ENCODE measurements at regions not wholly inside any gene's neighbourhood (a gene's known extent, or its start where the extent isn't known, plus 50 kb on each side); places are given as distances from the start of the nearest gene placed in this dataset.
"Not testable (repeated sequence)": the region's sequence is repeated elsewhere in the genome, so short reads cannot be mapped to it uniquely, and the experiment has no call there.

DNA sequence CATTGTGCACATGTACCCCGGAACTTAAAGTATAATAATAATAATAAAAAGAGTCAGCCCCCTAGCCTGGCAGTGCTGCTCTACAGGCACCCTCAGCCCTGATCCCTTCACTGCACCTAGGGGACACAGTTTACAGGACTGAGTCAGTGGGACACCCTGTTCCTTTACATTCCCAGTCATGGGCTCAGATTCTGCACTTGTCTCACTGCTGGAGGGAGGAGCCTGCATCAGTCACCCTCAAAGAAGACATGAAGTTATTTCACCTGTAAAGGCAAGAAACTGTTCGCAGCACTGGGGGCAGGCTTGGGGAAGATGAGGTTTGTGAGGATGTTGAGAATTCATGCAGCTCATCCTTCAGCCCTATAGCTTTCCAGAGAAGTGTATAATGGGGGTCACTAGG, 50.7 kb upstream of the VPREB1 start:
- DNase-seq = no peak

DNA sequence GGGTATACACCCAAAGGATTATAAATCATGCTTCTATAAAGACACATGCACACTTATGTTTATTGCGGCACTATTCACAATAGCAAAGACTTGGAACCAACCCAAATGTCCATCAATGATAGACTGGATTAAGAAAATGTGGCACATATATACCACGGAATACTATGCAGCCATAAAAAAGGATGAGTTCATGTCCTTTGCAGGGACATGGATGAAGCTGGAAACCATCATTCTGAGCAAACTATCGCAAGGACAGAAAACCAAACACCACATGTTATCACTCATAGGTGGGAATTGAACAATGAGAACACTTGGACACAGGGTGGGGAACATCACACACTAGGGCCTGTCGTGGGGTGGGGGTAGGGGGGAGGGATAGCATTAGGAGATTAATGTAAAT, 51.1 kb upstream of the VPREB1 start:
- DNase-seq = not testable (repeated sequence)

DNA sequence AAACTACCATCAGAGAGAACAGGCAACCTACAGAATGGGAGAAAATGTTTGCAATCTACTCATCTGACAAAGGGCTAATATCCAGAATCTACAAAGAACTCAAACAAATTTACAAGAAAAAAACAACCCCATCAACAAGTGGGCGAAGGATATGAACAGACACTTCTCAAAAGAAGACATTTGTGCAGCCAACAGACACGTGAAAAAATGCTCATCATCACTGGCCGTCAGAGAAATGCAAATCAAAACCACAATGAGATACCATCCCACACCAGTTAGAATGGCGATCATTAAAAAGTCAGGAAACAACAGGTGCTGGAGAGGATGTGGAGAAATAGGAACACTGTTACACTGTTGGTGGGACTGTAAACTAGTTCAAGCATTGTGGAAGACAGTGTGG, 51.6 kb upstream of the VPREB1 start:
- DNase-seq = not testable (repeated sequence)

DNA sequence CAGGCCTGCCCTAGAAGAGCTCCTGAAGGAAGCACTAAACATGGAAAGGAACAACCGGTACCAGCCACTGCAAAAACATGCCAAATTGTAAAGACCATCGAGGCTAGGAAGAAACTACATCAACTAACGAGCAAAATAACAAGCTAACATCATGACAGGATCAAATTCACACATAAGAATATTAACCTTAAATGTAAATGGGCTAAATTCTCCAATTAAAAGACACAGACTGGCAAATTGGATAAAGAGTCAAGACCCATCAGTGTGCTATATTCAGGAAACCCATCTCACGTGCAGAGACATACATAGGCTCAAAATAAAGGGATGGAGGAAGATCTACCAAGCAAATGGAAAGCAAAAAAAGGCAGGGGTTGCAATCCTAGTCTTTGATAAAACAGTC, 54.8 kb upstream of the VPREB1 start:
- not testable (repeated sequence) for DNase-seq

DNA sequence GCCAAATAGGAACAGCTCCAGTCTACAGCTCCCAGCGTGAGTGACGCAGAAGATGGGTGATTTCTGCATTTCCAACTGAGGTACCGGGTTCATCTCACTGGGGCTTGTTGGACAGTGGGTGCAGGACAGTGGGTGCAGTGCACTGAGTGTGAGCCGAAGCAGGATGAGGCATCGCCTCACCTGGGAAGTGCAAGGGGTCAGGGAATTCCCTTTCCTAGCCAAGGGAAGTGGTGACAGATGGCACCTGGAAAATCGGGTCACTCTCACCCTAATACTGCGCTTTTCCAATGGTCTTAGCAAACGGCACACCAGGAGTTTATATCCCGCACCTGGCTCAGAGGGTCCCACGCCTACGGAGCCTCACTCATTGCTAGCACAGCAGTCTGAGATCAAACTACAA, 56.7 kb upstream of the VPREB1 start:
- DNase-seq = not testable (repeated sequence)

DNA sequence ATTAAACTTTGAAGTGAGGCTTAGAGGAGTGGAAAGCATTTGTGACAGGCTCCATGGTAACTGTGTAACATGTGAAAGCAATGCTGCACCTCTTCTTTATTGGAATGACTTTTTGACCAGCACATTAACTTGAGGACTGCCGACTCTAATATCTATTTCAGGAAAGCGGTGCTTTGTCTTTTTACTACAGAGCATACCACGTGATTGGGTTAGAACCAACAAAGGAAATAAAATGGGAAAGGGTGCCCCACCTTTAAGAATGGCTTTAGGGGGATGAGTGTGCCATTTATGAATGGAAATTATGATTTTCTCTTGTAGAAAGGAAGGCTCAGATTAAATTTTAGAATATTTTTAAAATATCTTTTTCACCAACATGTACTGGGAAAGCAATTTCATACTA, 57.3 kb upstream of the VPREB1 start:
- no peak for DNase-seq

DNA sequence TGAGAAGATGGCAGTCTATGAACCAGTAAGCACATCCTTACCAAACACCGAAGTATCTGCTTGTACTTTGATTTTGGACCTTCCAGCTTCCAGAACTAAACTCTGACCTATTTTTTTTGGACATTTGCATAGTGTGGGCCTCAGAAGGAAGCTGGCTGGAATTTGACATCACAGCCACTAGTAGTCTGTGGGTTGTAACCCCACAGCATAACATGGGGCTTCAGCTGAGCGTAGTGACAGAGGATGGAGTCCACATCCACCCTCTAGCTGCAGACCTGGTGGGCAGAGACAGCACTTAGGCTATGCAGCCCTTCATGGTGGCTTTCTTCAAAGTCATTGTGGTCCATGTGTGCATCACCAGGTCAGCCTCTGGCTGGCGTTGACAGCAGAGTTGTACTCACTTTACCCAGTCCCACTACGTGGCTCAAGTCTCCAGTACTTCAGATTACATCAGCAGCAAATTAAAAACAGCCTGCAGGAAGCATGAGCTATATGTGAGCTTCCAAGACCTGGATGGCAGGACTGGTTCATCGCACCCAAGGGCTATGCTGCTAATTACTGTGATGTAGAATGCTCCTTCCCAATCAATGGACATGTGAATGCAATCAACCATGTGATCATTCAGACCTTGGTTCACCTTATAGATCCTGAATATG, 58.6 kb upstream of the VPREB1 start:
- DNase-seq = no peak

DNA sequence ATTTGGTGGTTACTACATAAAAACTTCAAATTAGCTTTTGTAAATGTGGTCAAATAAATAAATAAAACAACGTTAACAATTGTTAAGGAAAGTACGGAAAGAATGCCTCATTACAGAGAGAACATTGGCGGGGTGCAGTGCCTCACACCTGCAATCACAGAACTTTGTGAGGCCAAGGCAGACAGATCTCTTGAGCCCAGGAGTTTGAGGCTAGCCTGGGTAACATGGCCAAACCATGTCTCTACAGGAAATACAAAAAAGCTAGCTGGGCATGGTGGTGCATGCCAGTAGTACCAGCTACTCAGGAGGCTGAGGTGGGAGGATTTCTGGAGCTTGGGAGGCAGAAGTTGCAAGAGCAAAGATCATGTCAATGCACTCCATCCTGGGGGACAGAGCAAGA, 59.4 kb upstream of the VPREB1 start:
- no peak for DNase-seq

DNA sequence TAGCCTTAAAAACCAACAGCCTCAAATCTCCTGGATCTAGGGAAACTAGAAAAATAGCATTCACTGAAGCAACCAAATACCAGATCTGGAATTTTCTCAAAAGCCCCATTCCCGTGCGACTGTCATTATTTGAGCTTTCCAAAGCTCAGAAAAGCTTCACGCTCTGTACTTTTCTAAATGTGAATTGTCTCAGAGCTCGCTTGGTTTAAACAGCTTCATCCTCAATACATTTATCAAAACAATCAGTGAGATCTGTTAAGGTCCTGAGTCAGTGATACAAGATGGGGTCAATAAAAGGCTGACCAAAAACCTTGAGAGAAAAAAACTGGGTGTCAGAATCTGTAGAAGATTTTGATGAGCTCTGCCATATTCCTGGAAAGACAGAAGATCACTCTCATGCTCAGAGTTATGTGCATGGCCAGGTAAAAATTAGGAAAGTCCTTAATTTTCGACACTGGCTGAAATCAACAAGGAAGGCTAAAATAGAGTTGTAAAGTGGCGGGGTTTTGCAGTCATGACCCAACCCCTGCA, 60.2 kb upstream of the VPREB1 start:
- DNase-seq = no peak

DNA sequence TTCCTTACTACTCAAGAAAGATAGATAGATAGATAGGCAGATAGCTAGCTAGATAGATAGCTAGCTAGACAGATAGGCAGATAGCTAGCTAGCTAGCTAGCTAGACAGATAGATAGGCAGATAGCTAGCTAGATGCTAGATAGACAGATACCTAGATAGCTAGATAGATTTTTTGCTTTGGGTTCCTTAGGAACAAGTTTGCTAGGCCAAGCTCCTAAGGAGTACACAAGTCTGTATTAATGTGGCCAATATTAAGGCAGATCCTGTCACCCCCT, 61.7 kb upstream of the VPREB1 start:
- no peak for DNase-seq

DNA sequence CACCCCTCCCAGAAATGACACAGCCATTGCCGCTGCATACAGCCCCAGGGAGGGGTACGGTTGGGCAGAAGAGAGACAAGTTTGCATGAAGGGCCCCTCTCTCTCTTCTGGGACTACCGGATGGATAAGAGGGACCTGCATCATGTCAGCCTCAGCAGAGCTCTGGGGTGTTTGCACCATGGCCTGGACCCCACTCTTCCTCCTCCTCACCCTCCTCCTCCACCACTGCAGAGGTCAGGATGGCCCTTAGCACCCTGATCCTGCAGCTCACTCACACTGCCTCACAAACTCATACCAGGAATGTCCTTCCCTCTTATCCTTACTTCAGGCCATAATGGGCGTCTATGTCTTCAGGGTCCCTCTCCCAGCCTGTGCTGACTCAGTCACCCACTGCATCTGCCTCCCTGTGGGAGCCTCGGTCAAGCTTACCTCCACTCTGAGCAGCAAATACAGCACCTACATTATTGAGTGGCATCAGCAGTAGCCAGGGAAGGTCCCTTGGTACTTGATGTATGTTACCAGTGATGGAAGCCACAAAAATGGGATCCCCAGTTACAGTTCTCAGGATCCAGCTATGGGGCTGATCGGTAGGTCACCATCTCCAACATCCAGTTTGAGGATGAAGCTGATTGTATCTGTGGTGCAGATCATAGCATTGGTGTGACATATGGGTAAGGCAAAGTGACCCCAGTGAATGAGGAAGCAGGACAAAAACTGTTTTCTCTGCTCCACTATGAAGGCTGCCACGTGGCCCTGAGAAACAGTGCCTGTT, 62.2 kb upstream of the VPREB1 start:
- no peak for DNase-seq

DNA sequence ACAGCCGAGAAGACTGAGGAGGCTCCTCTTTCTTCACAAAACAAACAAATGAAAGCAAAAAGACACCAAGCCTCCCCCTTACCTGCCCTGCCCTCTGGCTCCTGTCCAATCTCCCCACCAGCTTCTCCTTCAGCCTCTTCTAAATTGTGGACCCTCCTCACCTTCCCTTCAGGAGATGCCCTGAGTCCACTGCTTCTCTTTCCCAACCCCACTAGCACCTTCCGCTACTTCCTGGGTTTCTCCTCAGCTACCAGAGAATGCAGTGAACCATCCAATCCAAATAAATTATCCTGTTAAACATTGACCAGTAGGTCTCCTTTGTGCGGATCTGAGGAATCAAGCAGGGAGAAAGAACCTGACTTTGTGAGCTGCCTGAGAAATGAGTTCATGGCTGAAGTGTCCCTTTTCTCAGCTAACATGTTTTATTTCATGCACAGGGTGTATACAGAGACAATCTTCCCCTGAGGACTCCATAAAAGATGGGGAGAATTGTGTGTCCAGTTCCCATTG, 63.2 kb upstream of the VPREB1 start:
- DNase-seq = peak; percentile 20

DNA sequence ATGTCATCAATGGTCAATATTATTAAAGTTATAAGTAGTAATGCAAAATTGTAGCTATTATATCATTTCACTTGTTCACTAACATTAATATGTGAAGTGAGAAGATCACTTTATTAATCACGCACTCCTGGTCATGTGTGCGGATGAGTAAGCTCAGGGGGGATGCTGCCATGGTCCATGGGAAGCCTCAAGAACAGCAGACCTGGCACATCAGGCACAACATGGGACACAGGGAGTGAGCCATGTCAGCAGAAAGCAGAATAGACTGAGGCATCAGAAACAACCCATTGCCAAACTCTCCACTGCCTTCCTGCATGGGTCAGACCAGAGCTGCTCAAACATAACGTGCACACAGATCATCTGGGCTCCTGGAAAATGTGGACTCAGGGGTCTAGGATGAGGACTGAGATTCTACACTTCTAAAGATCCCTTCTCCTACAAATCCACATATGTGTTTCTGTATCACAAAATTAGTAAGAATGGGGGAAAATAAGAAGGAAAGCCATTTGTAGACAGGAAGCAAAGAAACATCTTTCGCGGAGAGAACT, 63.8 kb upstream of the VPREB1 start:
- DNase-seq = no peak

DNA sequence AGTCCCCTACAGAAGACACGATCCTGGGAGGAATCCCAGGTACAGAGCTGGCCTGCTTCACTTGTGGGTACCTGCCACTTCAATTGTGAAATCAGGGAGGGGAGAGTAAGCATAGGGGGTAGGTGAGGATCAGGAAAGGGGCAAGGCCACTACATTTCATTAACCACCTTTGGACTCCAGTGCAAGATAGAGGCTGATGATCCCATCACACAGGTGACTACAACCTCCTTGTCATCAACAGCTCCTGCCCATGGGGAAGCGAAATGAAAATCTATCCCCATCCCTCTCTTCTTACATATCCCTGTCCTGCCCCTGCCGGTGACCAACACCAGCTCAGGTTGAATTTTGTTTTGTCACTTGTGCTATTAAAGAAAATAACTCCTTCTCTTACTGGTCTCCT, 64.7 kb upstream of the VPREB1 start:
- DNase-seq = no peak

DNA sequence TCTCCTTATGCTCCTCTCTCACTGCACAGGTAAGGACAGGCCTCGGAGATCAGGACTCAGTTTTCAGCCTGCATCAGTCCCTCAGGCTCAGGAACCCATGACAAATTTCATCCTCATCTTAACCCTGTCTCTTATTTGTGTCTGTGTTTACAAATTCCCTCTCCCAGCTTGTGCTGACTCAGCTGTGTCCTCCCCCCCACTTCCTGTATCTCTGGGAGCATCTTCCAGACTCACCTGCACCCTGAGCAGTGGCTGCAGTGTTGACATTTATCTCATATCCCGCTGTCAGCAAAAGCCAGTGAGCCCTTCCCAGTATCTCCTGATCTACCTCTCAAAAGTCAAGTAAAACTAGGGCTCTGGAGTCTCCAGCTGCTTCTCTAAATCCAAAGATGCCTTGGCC, 65.6 kb upstream of the VPREB1 start:
- DNase-seq = no peak

DNA sequence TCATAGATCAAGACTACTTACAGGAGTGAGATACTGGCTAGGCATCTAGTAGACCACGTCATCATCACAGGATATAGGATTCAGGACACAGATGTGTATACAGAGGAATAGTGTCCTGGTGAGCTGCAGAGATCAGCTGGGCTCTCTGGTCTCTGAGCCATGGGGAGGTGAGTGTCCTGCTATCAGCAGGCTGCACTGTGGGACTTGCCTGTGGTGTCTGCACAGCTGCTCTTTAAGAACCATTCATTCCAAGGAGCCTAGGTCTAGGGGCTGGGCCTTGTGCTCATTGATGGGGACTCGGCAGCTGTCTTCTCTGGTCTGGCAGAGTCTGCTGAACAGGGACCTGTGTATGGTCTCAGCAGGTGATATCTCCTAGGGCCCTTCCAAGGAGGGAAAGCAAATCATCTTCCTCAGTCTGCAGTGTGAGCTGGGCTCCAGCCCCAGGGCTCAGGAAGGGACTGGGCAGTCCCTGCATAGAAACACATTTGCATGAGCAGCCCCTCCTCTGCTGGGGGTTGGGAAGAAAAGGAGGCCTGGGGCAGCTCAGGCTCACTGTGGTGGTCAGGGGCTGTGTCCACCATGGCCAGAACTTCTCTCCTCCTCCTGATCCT, 66.1 kb upstream of the VPREB1 start:
- no peak for DNase-seq

DNA sequence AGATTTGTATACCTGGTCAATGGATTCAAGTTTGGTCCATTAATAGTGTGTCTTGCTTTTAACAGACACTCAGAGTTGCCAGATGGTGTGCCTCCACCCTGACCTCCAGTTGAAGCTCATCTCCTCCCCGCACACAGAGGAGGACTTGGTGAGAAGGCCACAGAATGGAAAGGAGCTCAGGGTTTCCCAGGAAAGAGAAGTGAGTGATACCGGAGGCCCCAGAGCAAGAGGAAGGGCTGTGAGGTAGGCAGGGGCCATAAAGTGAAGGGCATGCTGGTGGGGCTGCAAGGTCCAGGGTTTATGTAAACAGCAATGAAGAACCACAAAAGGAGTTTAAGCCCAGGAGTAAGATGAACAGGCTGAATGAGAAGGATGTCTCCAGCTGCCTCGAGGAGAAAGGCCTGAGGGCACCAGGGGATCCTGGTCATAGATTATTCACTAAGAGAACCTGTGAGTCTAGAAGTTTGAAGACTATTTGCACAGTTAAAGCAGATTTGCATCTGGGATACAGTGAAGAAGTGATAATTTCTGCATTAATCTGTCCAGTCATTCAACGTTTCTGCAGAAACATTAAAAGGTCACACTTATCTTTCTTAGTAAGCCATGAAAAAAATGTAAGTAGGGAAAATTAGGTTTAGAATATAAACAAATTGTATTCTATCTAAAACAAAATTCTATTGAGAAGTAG, 67.5 kb upstream of the VPREB1 start:
- no peak for DNase-seq

DNA sequence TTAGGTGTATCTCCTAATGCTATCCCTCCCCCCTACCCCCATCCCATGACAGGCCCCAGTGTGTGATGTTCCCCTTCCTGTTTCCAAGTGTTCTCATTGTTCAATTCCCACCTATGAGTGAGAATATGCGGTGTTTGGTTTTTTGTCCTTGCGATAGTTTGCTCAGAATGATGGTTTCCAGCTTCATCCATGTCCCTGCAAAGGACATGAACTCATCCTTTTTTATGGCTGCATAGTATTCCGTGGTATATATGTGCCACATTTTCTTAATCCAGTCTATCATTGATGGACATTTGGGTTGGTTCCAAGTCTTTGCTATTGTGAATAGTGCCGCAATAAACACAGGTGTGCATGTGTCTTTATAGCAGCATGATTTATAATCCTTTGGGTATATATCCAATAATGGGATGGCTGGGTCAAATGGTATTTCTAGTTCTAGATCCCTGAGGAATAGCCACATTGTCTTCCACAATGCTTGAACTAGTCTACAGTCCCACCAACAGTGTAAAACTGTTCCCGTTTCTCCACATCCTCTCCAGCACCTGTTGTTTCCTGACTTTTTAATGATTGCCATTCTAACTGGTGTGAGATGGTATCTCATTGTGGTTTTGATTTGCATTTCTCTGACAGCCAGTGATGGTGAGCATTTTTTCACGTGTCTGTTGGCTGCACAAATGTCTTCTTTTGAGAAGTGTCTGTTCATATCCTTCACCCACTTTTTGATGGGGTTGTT, 71.5 kb upstream of the VPREB1 start:
- DNase-seq = not testable (repeated sequence)

DNA sequence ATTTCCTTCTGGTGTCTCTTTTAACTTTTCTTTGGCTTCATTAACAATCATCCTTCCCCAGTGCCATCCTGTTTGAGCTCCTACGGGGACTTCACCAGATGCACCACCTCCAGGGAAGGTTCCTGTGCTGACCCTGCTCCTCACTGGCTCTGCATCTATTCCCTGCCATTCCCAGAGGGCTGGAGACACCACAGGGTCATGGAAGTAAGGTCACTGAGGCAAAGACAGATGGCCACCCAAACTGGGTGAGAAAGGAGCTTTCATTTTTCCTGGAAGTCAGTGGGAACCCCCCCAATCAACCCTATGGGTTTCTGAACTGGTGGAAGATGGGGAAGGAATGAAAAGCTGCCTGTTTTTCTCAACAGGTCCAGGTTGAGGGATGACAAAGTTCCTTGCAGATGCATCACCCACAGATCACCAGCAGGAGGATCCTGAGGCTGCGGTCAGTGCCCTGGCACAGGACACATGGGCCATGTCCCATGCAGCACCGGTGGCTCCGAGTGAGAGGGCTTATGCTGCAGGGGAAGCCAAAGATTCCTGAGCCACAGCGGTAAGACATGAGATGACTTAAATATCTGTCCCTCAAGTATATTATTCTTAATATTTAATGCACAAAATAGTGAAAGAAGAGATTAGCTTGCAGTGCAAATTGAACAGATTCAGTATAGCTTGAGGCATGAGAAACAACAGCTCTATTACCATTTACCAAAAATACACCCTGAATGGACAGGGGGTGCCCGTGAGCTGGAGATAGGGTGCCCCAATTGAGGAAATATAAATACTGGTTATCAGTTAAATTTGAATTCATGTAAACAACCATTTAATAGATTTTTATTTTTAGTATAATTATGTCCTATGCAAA, 73.0 kb upstream of the VPREB1 start:
- DNase-seq = no peak

DNA sequence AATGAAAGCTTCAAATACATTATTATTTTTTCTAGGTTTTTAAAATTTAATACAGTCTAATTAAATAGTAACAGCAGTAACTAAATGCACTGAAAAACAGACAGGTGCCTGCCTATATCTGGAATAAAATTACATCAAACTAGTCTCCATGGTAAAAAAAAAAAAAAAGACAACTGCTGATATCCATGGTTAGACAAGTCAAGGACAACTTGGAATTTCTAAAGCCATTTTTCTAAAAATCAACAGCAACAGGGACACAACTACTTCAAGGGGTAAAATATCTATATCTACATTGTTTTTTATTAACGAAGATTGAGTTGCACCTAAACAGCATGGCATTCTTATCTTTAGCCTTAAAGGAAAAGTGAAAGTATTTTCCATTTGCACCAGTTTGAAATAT, 74.7 kb upstream of the VPREB1 start:
- DNase-seq = no peak
